GM19463 (cell line): ENCODE measurements at regions not wholly inside any gene's neighbourhood (a gene's known extent, or its start where the extent isn't known, plus 50 kb on each side); places are given as distances from the start of the nearest gene placed in this dataset.
"Not testable (repeated sequence)": the region's sequence is repeated elsewhere in the genome, so short reads cannot be mapped to it uniquely, and the experiment has no call there.

ENCODE experiments used
- ATAC-seq: cut with Tn5 transposase; IDR thresholded peaks from one replicate; pipeline ENCODE4 v1.9.1; 2021; ENCODE audit warnings: mild to moderate bottlenecking, moderate library complexity; ENCODE audit not compliant: unreplicated experiment

GRCh38 chr15:53218666-53219580 is 428.8 kb upstream of the ONECUT1 start:
- ATAC-seq, result no peak

- ATAC-seq, result no peak
These were observed 425.9 kb upstream of the ONECUT1 start for GRCh38 chr15:53216036-53216435.

GRCh38 chr15:53213336-53213735 is 423.2 kb upstream of the ONECUT1 start:
- ATAC-seq, result no peak

GRCh38 chr15:53212785-53213184 is 422.6 kb upstream of the ONECUT1 start:
- no peak for ATAC-seq

- ATAC-seq, result no peak
These were observed 420.5 kb upstream of the ONECUT1 start for GRCh38 chr15:53210653-53211052.

GRCh38 chr15:53209396-53210042 is 419.4 kb upstream of the ONECUT1 start:
- ATAC-seq, result no peak

GRCh38 chr15:53208751-53209150 is 418.6 kb upstream of the ONECUT1 start:
- ATAC-seq, result no peak

- ATAC-seq, result no peak
These were observed 413.3 kb upstream of the ONECUT1 start for GRCh38 chr15:53203454-53203853.

- no peak for ATAC-seq
These were observed 412.7 kb upstream of the ONECUT1 start for GRCh38 chr15:53202876-53203275.

- ATAC-seq, result peak; percentile 93
These were observed 407.3 kb upstream of the ONECUT1 start for GRCh38 chr15:53197426-53197839.

- no peak for ATAC-seq
These were observed 406.7 kb upstream of the ONECUT1 start for GRCh38 chr15:53196788-53197187.

GRCh38 chr15:53196242-53196641 is 406.1 kb upstream of the ONECUT1 start:
- no peak for ATAC-seq

- no peak for ATAC-seq
These were observed 403.0 kb upstream of the ONECUT1 start for GRCh38 chr15:53193149-53193548.

- no peak for ATAC-seq
These were observed 399.7 kb upstream of the ONECUT1 start for GRCh38 chr15:53189860-53190259.

- not testable (repeated sequence) for ATAC-seq
These were observed 393.3 kb upstream of the ONECUT1 start for GRCh38 chr15:53183449-53183848.

- ATAC-seq, result no peak
These were observed 381.4 kb upstream of the ONECUT1 start for GRCh38 chr15:53171571-53171970.

- no peak for ATAC-seq
These were observed 376.6 kb upstream of the ONECUT1 start for GRCh38 chr15:53166684-53167201.

- ATAC-seq, result no peak
These were observed 376.0 kb upstream of the ONECUT1 start for GRCh38 chr15:53165988-53166683.

- no peak for ATAC-seq
These were observed 370.1 kb upstream of the ONECUT1 start for GRCh38 chr15:53160092-53160704.

- no peak for ATAC-seq
These were observed 369.3 kb upstream of the ONECUT1 start for GRCh38 chr15:53159458-53159857.

GRCh38 chr15:53158995-53159394 is 368.9 kb upstream of the ONECUT1 start:
- ATAC-seq, result no peak
